Sigmoid colon (tissue), 6 donors: ENCODE measurements at regions not wholly inside any gene's neighbourhood (a gene's known extent, or its start where the extent isn't known, plus 50 kb on each side); places are given as distances from the start of the nearest gene placed in this dataset.
A peak's percentile ranks its signal among the peaks of the same experiment; 100 is the strongest.

Experiments used
- DNase-seq: peaks from one replicate; pipeline ENCODE4 v3.0.0-alpha.2; 2019
- H3K27ac ChIP-seq, 4 donors: fragments of 200-600 bp; sonication (generic); one replicate each; pipeline ENCODE4 v1.5.1; 2016 to 2019; ENCODE audit warnings: mild to moderate bottlenecking in 1 of 4
- H3K27me3 ChIP-seq, 3 donors: fragments of 200-600 bp; sonication (generic); one replicate each; pipeline ENCODE4 v1.5.1; 2019; ENCODE audit warnings: mild to moderate bottlenecking in 1 of 3
- H3K36me3 ChIP-seq, 4 donors: fragments of 200-600 bp; sonication (generic); one replicate each; pipeline ENCODE4 v1.5.1; 2016 to 2019
- H3K4me1 ChIP-seq, 4 donors: fragments of 200-600 bp; sonication (generic); one replicate each; pipeline ENCODE4 v1.5.1; 2017 to 2019
- H3K4me3 ChIP-seq, 4 donors: fragments of 200-600 bp; sonication (generic); one replicate each; pipeline ENCODE4 v1.5.1; 2017 to 2019; ENCODE audit warnings: mild to moderate bottlenecking in 2 of 4, moderate library complexity in 1 of 4
- H3K9me3 ChIP-seq, 4 donors: fragments of 200-600 bp in 3 of 4; sonication (generic) in 3 of 4; one replicate each; pipeline versions ENCODE4 v1.5.1 to v1.6.1; 2013 to 2019
- CTCF ChIP-seq, 4 experiments: fragments of 450-650 bp in 3 of 4; fragments of 200-600 bp in 1 of 4; IDR thresholded peaks; one replicate each; pipeline ENCODE4 v1.5.1; 2016 to 2019; ENCODE audit warnings: antibody characterized with exemption in 4 of 4, mild to moderate bottlenecking in 3 of 4, moderate library complexity in 2 of 4
- EP300 ChIP-seq, 4 donors: sonication (generic); formaldehyde crosslinking; IDR thresholded peaks; one replicate each; pipeline ENCODE4 v1.6.1; 2017; ENCODE audit warnings: antibody characterized with exemption in 4 of 4
- POLR2A ChIP-seq, 2 donors: fragments of 450-650 bp; IDR thresholded peaks; one replicate each; pipeline ENCODE4 v1.6.1; 2016; ENCODE audit warnings: antibody characterized with exemption in 2 of 2, mild to moderate bottlenecking in 2 of 2, moderate library complexity in 2 of 2
- POLR2AphosphoS5 ChIP-seq, 4 donors: sonication (generic); formaldehyde crosslinking; IDR thresholded peaks; one replicate each; pipeline ENCODE4 v1.6.1; 2017; ENCODE audit warnings: antibody characterized with exemption in 4 of 4
- WGBS, 2 donors: extraction: QIAGEN DNeasy Blood & Tissue Kit; methylation state at CpG; one replicate each; pipeline ENCODE4 v1.1.7; 2013; 5-methylcytosine and 5-hydroxymethylcytosine counted together
- intact Hi-C: fragments of 100-400 bp; cut with DNase I; formaldehyde crosslinking; loops from one replicate; pipeline ENCODE4 v1.15.1; 2023
- donor health status: healthy with polysubstance abuse.
- donor health status: healthy.

- no peaks in the 10 kb centered on the region for H3K27me3 ChIP-seq
- H3K27ac ChIP-seq: no peak overlapping the region
- TF ChIP-seq EP300 (IDR thresholded peaks at IDR 0.05): no peak
- TF ChIP-seq POLR2AphosphoS5 (IDR thresholded peaks at IDR 0.05): no peak
- TF ChIP-seq POLR2A (IDR thresholded peaks at IDR 0.05): no peak
- no peak for TF ChIP-seq CTCF (IDR thresholded peaks at IDR 0.05)
- H3K4me1 ChIP-seq: no peaks in the 10 kb centered on the region
- H3K4me3 ChIP-seq: no peak overlapping the region
- intact Hi-C loops: no loop called here
- no peaks in the 10 kb centered on the region for H3K9me3 ChIP-seq
- no peak for DNase-seq
- 98 to 100% methylated on average over 1 of the region's 1 CpG for WGBS, 2 donors
- H3K36me3 ChIP-seq: no peaks in the 10 kb centered on the region
Observed at GRCh38 chrX:54615109-54615508, 85.1 kb downstream of the GNL3L start.

- H3K4me3 ChIP-seq: no peak overlapping the region
- intact Hi-C loops: loop anchor here (10.0 kb wide), 2 partner anchors 589 to 1081 kb away; partner anchors contain the start of genes PHF8 and RRAGB
- DNase-seq: no peak
- no peaks in the 10 kb centered on the region for H3K27me3 ChIP-seq
- no peaks in the 10 kb centered on the region for H3K36me3 ChIP-seq
- no peaks in the 10 kb centered on the region for H3K4me1 ChIP-seq
- H3K27ac ChIP-seq: no peak overlapping the region
- no peak for TF ChIP-seq POLR2AphosphoS5 (IDR thresholded peaks at IDR 0.05)
- no peak for TF ChIP-seq EP300 (IDR thresholded peaks at IDR 0.05)
- no peak for TF ChIP-seq POLR2A (IDR thresholded peaks at IDR 0.05)
- TF ChIP-seq CTCF (IDR thresholded peaks at IDR 0.05): no peak
- H3K9me3 ChIP-seq: no peaks in the 10 kb centered on the region
- WGBS, 2 donors: 79 to 91% methylated on average over 3 of the region's 3 CpGs
Observed at GRCh38 chrX:54633641-54634040, 103.6 kb downstream of the GNL3L start.

- no peaks in the 10 kb centered on the region for H3K27me3 ChIP-seq
- no peaks in the 10 kb centered on the region for H3K36me3 ChIP-seq
- no peak for DNase-seq
- TF ChIP-seq POLR2AphosphoS5 (IDR thresholded peaks at IDR 0.05): no peak
- TF ChIP-seq CTCF (IDR thresholded peaks at IDR 0.05): no peak
- no peak for TF ChIP-seq POLR2A (IDR thresholded peaks at IDR 0.05)
- TF ChIP-seq EP300 (IDR thresholded peaks at IDR 0.05): no peak
- intact Hi-C loops: loop anchor here (5.0 to 10.0 kb wide), 4 partner anchors 282 to 1076 kb away; partner anchors contain the start of genes PHF8, RRAGB and WNK3
- H3K27ac ChIP-seq: peak overlapping the region; percentile 82 to 88 (median 86)
- H3K9me3 ChIP-seq: no peaks in the 10 kb centered on the region
- H3K4me3 ChIP-seq: peak overlapping the region in 3 of 4 donors; percentile 46 to 48 (median 48)
- WGBS, 2 donors: 37 to 38% methylated on average over 3 of the region's 3 CpGs
- H3K4me1 ChIP-seq: peaks cover 0 to 6% (median 0%) of the 10 kb centered on the region in 4 donors
Observed at GRCh38 chrX:54639018-54639345, 109.0 kb downstream of the GNL3L start.

GRCh38 chrX:54639346-54640102 lies 109.5 kb downstream of the GNL3L start:
- H3K36me3 ChIP-seq: no peaks in the 10 kb centered on the region
- 0 to 1% methylated on average over 47 of the region's 47 CpGs for WGBS, 2 donors
- no peaks in the 10 kb centered on the region for H3K9me3 ChIP-seq
- peak overlapping the region; percentile 82 to 88 (median 86) for H3K27ac ChIP-seq
- H3K27me3 ChIP-seq: no peaks in the 10 kb centered on the region
- intact Hi-C loops: loop anchor here (1.0 to 10.0 kb wide), 7 partner anchors 169 to 1075 kb away; partner anchors contain the start of genes APEX2, PHF8, RRAGB and WNK3
- H3K4me3 ChIP-seq: peak overlapping the region; percentile 34 to 48 (median 47)
- TF ChIP-seq CTCF (IDR thresholded peaks at IDR 0.05) (peak; percentile 20 to 55 (median 43)), POLR2AphosphoS5 (IDR thresholded peaks at IDR 0.05) (peak in 3 of 4 donors; percentile 37 to 70 (median 66)), EP300 (IDR thresholded peaks at IDR 0.05) (peak in 1 of 4 donors; percentile 24), POLR2A (IDR thresholded peaks at IDR 0.05) (peak in 1 of 2 donors; percentile 29)
- peaks cover 0 to 6% (median 0%) of the 10 kb centered on the region in 4 donors for H3K4me1 ChIP-seq
- DNase-seq: peak; percentile 98
